Activated naive CD8-positive, alpha-beta T cell (primary cell): ENCODE measurements at regions not wholly inside any gene's neighbourhood (a gene's known extent, or its start where the extent isn't known, plus 50 kb on each side); places are given as distances from the start of the nearest gene placed in this dataset.

ENCODE experiments used
- H3K27ac Mint-ChIP-seq: one replicate; pipeline ENCODE4 v1.8.0; 2021; ENCODE audit warnings: mixed read lengths
- H3K27me3 Mint-ChIP-seq: one replicate; pipeline ENCODE4 v1.8.0; 2021; ENCODE audit warnings: mixed read lengths
- H3K36me3 Mint-ChIP-seq: one replicate; pipeline ENCODE4 v1.8.0; 2021; ENCODE audit warnings: mixed read lengths
- H3K4me1 Mint-ChIP-seq: one replicate; pipeline ENCODE4 v1.8.0; 2021; ENCODE audit warnings: low read depth, mixed read lengths
- H3K4me3 Mint-ChIP-seq: one replicate; pipeline ENCODE4 v1.8.0; 2021; ENCODE audit warnings: mild to moderate bottlenecking, mixed read lengths
- H3K9me3 Mint-ChIP-seq: one replicate; pipeline ENCODE4 v1.8.0; 2021; ENCODE audit warnings: low read depth, mixed read lengths

GRCh38 chr2:215712219-215712868, 276.5 kb upstream of the FN1 start:
- no peaks in the 10 kb centered on the region for H3K9me3 Mint-ChIP-seq
- peaks cover 4% of the 10 kb centered on the region for H3K27me3 Mint-ChIP-seq
- H3K36me3 Mint-ChIP-seq: no peaks in the 10 kb centered on the region
- no peaks in the 10 kb centered on the region for H3K4me1 Mint-ChIP-seq
- no peak overlapping the region for H3K27ac Mint-ChIP-seq
- H3K4me3 Mint-ChIP-seq: no peak overlapping the region

GRCh38 chr2:215711471-215712034, 275.7 kb upstream of the FN1 start:
- no peak overlapping the region for H3K4me3 Mint-ChIP-seq
- H3K27me3 Mint-ChIP-seq: peaks cover 4% of the 10 kb centered on the region
- no peaks in the 10 kb centered on the region for H3K9me3 Mint-ChIP-seq
- H3K36me3 Mint-ChIP-seq: no peaks in the 10 kb centered on the region
- no peaks in the 10 kb centered on the region for H3K4me1 Mint-ChIP-seq
- no peak overlapping the region for H3K27ac Mint-ChIP-seq

GRCh38 chr2:215707608-215708007, 271.7 kb upstream of the FN1 start:
- H3K4me1 Mint-ChIP-seq: no peaks in the 10 kb centered on the region
- no peak overlapping the region for H3K4me3 Mint-ChIP-seq

GRCh38 chr2:215705771-215706361, 270.0 kb upstream of the FN1 start:
- H3K4me1 Mint-ChIP-seq: no peaks in the 10 kb centered on the region
- peaks cover 1% of the 10 kb centered on the region for H3K36me3 Mint-ChIP-seq
- no peak overlapping the region for H3K4me3 Mint-ChIP-seq
- H3K9me3 Mint-ChIP-seq: no peaks in the 10 kb centered on the region
- H3K27ac Mint-ChIP-seq: no peak overlapping the region
- H3K27me3 Mint-ChIP-seq: no peaks in the 10 kb centered on the region

More at GRCh38 chr2:215707608-215708007, 271.7 kb upstream of the FN1 start:
- H3K9me3 Mint-ChIP-seq: no peaks in the 10 kb centered on the region
- H3K27me3 Mint-ChIP-seq: no peaks in the 10 kb centered on the region
- H3K36me3 Mint-ChIP-seq: no peaks in the 10 kb centered on the region
- H3K27ac Mint-ChIP-seq: no peak overlapping the region

GRCh38 chr2:215705281-215705680, 269.4 kb upstream of the FN1 start:
- Mint-ChIP-seq H3K27me3 (no peaks in the 10 kb centered on the region), H3K9me3 (no peaks in the 10 kb centered on the region), H3K4me1 (no peaks in the 10 kb centered on the region), H3K27ac (no peak overlapping the region), H3K4me3 (no peak overlapping the region), H3K36me3 (peaks cover 3% of the 10 kb centered on the region)

GRCh38 chr2:215702116-215702902, 266.4 kb upstream of the FN1 start:
- no peaks in the 10 kb centered on the region for H3K4me1 Mint-ChIP-seq
- H3K27ac Mint-ChIP-seq: no peak overlapping the region
- H3K9me3 Mint-ChIP-seq: no peaks in the 10 kb centered on the region
- no peak overlapping the region for H3K4me3 Mint-ChIP-seq
- peaks cover 6% of the 10 kb centered on the region for H3K36me3 Mint-ChIP-seq
- peaks cover 1% of the 10 kb centered on the region for H3K27me3 Mint-ChIP-seq

- no peaks in the 10 kb centered on the region for H3K4me1 Mint-ChIP-seq
These were observed 264.1 kb upstream of the FN1 start for GRCh38 chr2:215699700-215700538.

GRCh38 chr2:215699018-215699417, 263.1 kb upstream of the FN1 start:
- Mint-ChIP-seq H3K36me3 (peaks cover 6% of the 10 kb centered on the region), H3K27ac (no peak overlapping the region), H3K4me3 (no peak overlapping the region), H3K27me3 (peaks cover 1% of the 10 kb centered on the region), H3K9me3 (no peaks in the 10 kb centered on the region), H3K4me1 (no peaks in the 10 kb centered on the region)

More at GRCh38 chr2:215699700-215700538, 264.1 kb upstream of the FN1 start:
- Mint-ChIP-seq H3K9me3 (no peaks in the 10 kb centered on the region), H3K27ac (no peak overlapping the region), H3K27me3 (peaks cover 1% of the 10 kb centered on the region), H3K4me3 (no peak overlapping the region), H3K36me3 (peaks cover 6% of the 10 kb centered on the region)

- Mint-ChIP-seq H3K27me3 (peaks cover 1% of the 10 kb centered on the region), H3K4me3 (no peak overlapping the region), H3K27ac (no peak overlapping the region), H3K36me3 (peaks cover 6% of the 10 kb centered on the region), H3K4me1 (no peaks in the 10 kb centered on the region), H3K9me3 (no peaks in the 10 kb centered on the region)
These were observed 262.7 kb upstream of the FN1 start for GRCh38 chr2:215698566-215698965.

- Mint-ChIP-seq H3K4me1 (no peaks in the 10 kb centered on the region), H3K27ac (no peak overlapping the region), H3K36me3 (peaks cover 6% of the 10 kb centered on the region), H3K9me3 (no peaks in the 10 kb centered on the region), H3K27me3 (peaks cover 1% of the 10 kb centered on the region), H3K4me3 (no peak overlapping the region)
These were observed 261.6 kb upstream of the FN1 start for GRCh38 chr2:215697496-215697895.

GRCh38 chr2:215697003-215697402, 261.1 kb upstream of the FN1 start:
- Mint-ChIP-seq H3K9me3 (no peaks in the 10 kb centered on the region), H3K27me3 (peaks cover 1% of the 10 kb centered on the region), H3K36me3 (peaks cover 6% of the 10 kb centered on the region), H3K4me3 (no peak overlapping the region), H3K27ac (no peak overlapping the region), H3K4me1 (no peaks in the 10 kb centered on the region)

- Mint-ChIP-seq H3K4me3 (no peak overlapping the region), H3K9me3 (no peaks in the 10 kb centered on the region), H3K27me3 (peaks cover 1% of the 10 kb centered on the region), H3K27ac (no peak overlapping the region), H3K4me1 (no peaks in the 10 kb centered on the region), H3K36me3 (peaks cover 5% of the 10 kb centered on the region)
These were observed 260.0 kb upstream of the FN1 start for GRCh38 chr2:215695861-215696260.

GRCh38 chr2:215693999-215694580, 258.2 kb upstream of the FN1 start:
- Mint-ChIP-seq H3K4me1 (no peaks in the 10 kb centered on the region), H3K4me3 (no peak overlapping the region), H3K27ac (no peak overlapping the region), H3K9me3 (no peaks in the 10 kb centered on the region), H3K27me3 (peaks cover 1% of the 10 kb centered on the region), H3K36me3 (peaks cover 3% of the 10 kb centered on the region)
